ENCODE measurements at regions not wholly inside any gene's neighbourhood (a gene's known extent, or its start where the extent isn't known, plus 50 kb on each side); places are given as distances from the start of the nearest gene placed in this dataset.

DNA sequence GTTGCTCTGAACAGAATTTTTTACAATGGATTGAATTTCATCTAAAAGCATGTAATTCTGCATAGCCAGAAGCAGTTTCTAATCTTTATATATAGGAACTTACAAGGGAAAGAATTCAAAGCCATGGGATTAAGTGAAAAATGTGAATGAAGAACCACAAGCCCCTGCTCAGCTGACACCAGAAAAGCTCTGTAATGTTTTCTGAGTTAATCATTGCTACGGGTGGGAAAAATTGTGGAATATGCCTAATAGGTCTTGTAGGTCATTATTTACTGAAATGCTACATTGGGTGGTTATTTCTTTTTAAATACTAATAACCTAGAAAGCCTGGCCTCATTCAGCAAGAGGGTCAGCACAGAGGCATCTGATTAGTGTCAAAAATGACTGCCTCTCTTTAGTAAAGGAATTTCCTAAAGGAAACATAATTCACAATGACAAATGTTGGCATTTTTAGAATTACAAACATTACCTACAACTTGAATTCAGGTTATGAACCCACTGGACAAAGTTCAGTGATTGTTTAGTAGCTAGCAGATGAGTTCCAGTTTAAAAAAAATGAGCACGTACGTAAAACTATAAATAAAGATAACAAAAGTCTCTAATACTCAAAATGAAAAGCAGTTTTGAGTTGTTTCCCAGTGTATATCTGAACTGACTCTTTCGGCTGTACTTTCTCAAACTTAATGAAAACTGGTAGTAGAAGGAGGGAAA, 75.3 kb downstream of the BMP4 start:
- Histone ChIP-seq H3K23ac (ENCODE audit: insufficient read length) (no peak overlapping the region), H2BK20ac (ENCODE audit: low read length) (no peak overlapping the region), H2AFZ (ENCODE audit: low read length) (no peak overlapping the region), H4K8ac (ENCODE audit: extremely low read depth, insufficient read depth, low read length) (no peak overlapping the region), H3K27me3 (replicated peaks in 1 of 4; ENCODE audit: control insufficient read depth in 3 of 4, extremely low read depth in 1 of 4, insufficient read depth in 3 of 4, low read length in 3 of 4) (no peaks in the 10 kb centered on the region), H2BK15ac (ENCODE audit: low read length) (no peak overlapping the region), H3K4me2 (ENCODE audit: insufficient read depth in 1 of 2, low read depth in 2 of 2, low read length in 2 of 2) (no peak overlapping the region), H3K4me1 (replicated peaks in 1 of 4; ENCODE audit: control insufficient read depth in 3 of 4, insufficient read depth in 4 of 4, low read length in 3 of 4) (no peaks in the 10 kb centered on the region), H3K36me3 (ENCODE audit: control insufficient read depth in 2 of 4, insufficient read depth in 4 of 4, low read length in 3 of 4) (no peaks in the 10 kb centered on the region), H3K9me3 (ENCODE audit: insufficient read depth in 2 of 2, low read depth in 1 of 2, low read length in 1 of 2) (no peaks in the 10 kb centered on the region), H4K91ac (replicated peaks; ENCODE audit: insufficient read length, low read length) (no peak overlapping the region), H3K9ac (replicated peaks in 1 of 4; ENCODE audit: extremely low read depth in 1 of 4, low read depth in 3 of 4, low read length in 3 of 4) (no peak overlapping the region), H3K4me3 (ENCODE audit: extremely low read depth in 1 of 4, insufficient read depth in 2 of 4, low read depth in 3 of 4, low read length in 4 of 4) (no peak overlapping the region), H3K14ac (ENCODE audit: insufficient read length) (no peak overlapping the region), H2BK12ac (ENCODE audit: low read depth, low read length) (no peak overlapping the region), H3K79me2 (ENCODE audit: control insufficient read depth in 1 of 2, insufficient read depth in 2 of 2, low read length in 2 of 2) (no peaks in the 10 kb centered on the region), H3K56ac (replicated peaks; ENCODE audit: insufficient read length, low read depth, low read length) (no peak overlapping the region), H3K27ac (ENCODE audit: low read depth, low read length) (no peak overlapping the region), H3K79me1 (ENCODE audit: low read depth, low read length) (no peaks in the 10 kb centered on the region), H3K18ac (ENCODE audit: extremely low read depth, low read length) (no peak overlapping the region), H4K20me1 (replicated peaks in 1 of 2; ENCODE audit: control insufficient read depth in 1 of 2, insufficient read depth in 2 of 2, low read length in 2 of 2) (no peaks in the 10 kb centered on the region), H2BK120ac (replicated peaks; ENCODE audit: low read depth, low read length) (no peak overlapping the region), H2BK5ac (ENCODE audit: low read depth, low read length) (no peak overlapping the region), H3K23me2 (ENCODE audit: low read depth, low read length) (no peaks in the 10 kb centered on the region), H3K4ac (replicated peaks; ENCODE audit: insufficient read length, low read depth, low read length) (no peak overlapping the region), H4K5ac (ENCODE audit: insufficient read length, low read depth, low read length) (no peak overlapping the region), H2AK5ac (ENCODE audit: low read depth, low read length) (no peak overlapping the region)
- ChIA-PET POLR2A (ENCODE audit: partially characterized antibody) (no interaction called here), CTCF (ENCODE audit: partially characterized antibody) (no interaction called here)
- FAIRE-seq: no peak
- no peak for DNase-seq (ENCODE audit: low read depth in 1 of 2, low spot score in 2 of 2)
- 84% methylated on average over 4 of the region's 4 CpGs; no CpG with 5 or more reads in 1 of the 2 experiments for WGBS, 2 experiments (ENCODE audit: extremely low coverage in 1 of 2, insufficient coverage in 1 of 2, insufficient read length in 1 of 2, insufficient replicate concordance in 2 of 2, low coverage in 1 of 2, low lambda C conversion rate in 2 of 2, missing lambda C conversion rate in 1 of 2)
- TF ChIP-seq, protein P1, sequence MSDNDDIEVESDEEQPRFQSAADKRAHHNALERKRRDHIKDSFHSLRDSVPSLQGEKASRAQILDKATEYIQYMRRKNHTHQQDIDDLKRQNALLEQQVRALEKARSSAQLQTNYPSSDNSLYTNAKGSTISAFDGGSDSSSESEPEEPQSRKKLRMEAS (IDR thresholded peaks at IDR 0.05): no peak
- TF ChIP-seq SP1 (IDR thresholded peaks at IDR 0.05; ENCODE audit: low read depth, low read length): no peak
- no peak for TF ChIP-seq CTBP2 (IDR thresholded peaks at IDR 0.05; ENCODE audit: borderline replicate concordance, insufficient read depth, insufficient read length, low read length)
- no peak for TF ChIP-seq CHD1 (IDR thresholded peaks at IDR 0.05; ENCODE audit: low read depth, low read length)
- no peak for TF ChIP-seq HDAC6 (IDR thresholded peaks at IDR 0.05; ENCODE audit: low read depth, low read length)
- no peak for TF ChIP-seq FOSL1 (IDR thresholded peaks at IDR 0.05; ENCODE audit: insufficient read depth, low read depth, low read length)
- TF ChIP-seq RBBP5 (IDR thresholded peaks at IDR 0.05; ENCODE audit: borderline replicate concordance, low read depth, low read length): no peak
- no peak for TF ChIP-seq TBP (IDR thresholded peaks at IDR 0.05; ENCODE audit: low read depth, low read length)
- no peak for TF ChIP-seq CREB1 (IDR thresholded peaks at IDR 0.05)
- TF ChIP-seq ASH2L (IDR thresholded peaks at IDR 0.05; ENCODE audit: low read length): no peak
- no peak for TF ChIP-seq CHD2 (IDR thresholded peaks at IDR 0.05; ENCODE audit: low read length)
- no peak for TF ChIP-seq EGR1 (IDR thresholded peaks at IDR 0.05; ENCODE audit: borderline replicate concordance, low read depth, low read length)
- TF ChIP-seq CEBPB (IDR thresholded peaks at IDR 0.05; ENCODE audit: low read depth, low read length): no peak

Measured in H1 (cell line).